GM21447 (cell line): ENCODE measurements at regions not wholly inside any gene's neighbourhood (a gene's known extent, or its start where the extent isn't known, plus 50 kb on each side); places are given as distances from the start of the nearest gene placed in this dataset.
A peak's percentile ranks its signal among the peaks of the same experiment; 100 is the strongest.
"Not testable (repeated sequence)": the region's sequence is repeated elsewhere in the genome, so short reads cannot be mapped to it uniquely, and the experiment has no call there.

Experiments
- ATAC-seq: cut with Tn5 transposase; IDR thresholded peaks from one replicate; pipeline ENCODE4 v1.9.1; 2021; ENCODE audit not compliant: unreplicated experiment

DNA sequence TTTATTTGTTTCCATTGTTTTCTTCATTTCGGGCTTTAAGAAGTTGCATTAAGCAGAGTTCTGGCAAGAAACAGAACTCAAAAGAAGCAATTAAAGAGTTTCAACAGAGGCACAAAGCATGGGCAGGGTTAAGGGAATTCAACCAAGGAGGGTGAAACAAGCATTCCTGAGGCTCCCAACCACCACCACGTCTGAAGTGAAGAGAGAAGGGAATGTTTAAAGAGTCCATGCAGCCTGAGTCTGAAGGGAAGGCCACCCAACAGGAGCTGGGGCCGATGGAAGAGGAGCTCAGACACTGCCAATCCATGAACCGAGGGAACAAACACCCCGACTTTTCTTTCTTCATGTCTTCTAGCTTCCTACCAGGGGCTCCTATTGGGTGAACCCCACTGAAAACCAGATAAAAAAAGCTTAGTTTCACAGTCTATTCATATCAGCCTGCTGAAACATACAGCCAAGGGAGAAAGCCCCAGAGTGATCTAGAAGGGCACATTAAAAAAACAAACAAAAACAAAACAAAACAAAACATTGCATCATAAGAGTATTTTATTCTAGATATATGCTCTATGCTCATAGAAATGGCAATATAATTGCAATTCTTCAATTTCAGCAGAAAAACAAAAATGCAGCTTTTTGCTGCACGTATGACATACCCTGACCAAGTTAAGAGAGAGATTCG lies 592.1 kb downstream of the TTLL7 start:
- not testable (repeated sequence) for ATAC-seq

DNA sequence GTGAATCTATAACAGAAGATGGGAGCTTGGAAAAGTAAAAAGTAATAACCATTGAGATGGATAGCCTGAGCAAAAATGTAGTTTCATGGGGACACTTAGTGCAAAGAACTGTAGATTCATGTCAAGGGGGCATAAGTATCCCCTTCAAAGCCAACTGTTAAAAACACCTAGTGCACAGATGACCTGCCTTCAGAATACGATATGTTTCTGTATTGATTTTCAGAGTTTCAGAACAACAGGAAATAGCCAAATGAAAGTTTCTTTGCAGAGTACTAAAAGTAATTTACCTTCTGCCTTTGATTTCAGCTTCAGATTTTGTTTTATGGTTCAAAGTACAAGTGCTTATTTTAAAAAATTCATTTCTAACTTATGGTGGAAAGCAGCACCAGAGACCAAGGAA lies 593.1 kb downstream of the TTLL7 start:
- peak; percentile 43 for ATAC-seq

DNA sequence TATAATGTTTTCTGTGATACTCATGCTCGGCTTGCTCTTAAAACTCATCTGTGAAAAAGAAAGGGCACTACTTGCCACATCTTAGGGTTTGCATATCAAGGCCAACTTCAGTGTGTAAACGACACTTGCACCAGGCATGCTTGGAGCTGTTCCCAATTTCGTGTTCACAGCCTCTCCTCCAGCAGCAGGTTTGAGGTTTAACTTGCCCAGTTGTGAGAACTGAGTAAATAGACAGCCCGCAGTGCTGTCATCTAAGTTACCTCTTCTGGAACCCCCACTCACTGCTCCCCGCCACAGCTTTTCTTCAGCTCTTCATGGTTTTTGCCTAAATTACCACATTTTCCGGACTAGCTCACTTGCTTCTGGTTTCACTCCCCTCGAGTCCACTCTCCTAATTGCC lies 595.4 kb downstream of the TTLL7 start:
- ATAC-seq, result not testable (repeated sequence)

DNA sequence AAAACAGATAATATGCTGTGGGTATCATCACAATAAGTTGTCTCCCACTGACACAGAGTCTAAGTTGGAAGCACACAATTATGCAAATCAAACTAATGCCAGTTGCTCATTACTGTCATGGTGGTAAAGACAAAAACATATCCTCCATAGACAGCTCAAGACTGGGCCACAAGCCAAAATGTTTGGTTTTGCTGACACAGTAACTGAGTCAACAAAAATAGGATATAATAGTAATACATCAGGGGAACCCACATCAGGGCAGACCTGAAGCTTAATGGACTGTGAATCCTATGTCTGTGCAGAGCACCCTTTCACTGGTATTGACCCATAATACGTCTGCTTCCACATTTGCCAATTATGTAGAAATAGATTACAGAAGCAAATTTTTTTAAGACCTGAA lies 597.8 kb downstream of the TTLL7 start:
- ATAC-seq, result not testable (repeated sequence)

DNA sequence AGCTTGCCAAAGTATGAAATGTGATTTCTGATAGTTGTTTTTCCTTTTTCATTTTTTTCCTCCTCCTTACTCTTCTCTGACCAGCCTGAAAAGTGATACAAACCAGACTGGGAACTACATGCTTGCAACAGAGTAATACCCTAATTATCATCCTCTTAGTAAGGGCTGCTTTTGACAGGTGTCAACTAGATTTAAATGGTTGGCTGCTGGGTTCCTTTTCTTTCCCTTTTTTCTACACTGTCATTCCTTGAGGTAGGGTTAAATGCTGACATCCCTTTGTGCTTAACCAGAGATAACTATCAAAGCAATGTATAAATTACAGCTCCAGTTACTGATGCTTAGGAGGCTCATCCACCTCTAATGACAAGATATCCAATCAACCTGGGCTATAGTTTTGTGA lies 598.8 kb downstream of the TTLL7 start:
- not testable (repeated sequence) for ATAC-seq

DNA sequence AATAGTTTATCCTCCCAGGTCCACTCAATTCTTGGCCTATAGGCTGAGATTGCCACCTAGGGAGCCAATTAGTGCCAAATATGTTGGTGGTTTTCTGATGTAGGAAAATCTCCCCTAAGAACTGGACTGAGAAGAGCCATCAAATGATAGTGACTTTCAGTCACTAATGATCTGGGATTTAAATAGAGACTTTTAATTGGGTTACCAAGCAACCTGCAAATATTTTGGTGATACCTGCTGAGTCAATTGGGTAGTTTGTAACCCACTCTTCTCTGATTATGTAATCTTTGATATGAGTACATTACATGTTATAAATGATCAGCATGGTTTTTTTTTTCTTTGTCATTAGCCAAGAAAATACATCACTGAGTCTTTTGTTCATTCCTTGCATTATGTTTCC lies 600.8 kb downstream of the TTLL7 start:
- ATAC-seq, result not testable (repeated sequence)

DNA sequence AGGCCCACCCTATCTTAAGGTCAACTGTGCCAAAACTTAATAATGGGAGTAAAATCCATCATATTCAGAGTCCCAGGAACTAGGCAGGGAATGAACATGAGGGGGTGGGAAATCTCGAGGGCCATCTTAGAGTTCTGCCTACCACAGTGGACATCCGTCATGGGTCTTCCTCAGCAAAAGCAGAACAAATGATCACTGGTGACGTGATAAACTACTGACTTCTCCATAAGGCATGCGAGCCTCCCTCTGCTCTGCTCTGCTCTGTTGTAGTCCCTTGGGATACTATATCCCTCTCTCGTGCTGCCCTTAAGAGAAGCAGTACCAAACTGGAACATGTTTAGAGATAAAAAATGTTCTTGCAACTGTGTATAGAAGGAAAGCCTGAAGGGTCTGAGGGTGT lies 603.8 kb downstream of the TTLL7 start:
- ATAC-seq, result not testable (repeated sequence)

DNA sequence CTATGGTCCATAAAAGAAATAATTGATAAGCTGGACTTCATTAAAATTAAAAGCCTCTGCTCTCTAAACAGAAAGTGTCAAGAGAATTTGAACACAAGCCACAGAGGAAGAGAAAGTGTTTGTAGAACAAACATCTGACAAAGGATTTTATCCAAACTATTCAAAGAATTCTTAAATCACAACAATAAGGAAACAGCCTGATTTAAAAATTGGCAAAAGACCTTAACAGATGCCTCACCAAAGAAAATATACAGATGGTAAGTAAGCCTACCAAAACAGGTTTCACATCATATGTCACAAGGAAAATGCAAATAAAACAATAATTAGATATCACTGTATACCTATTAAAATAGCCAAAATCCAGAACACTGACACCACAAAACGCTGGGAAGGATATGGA lies 612.0 kb downstream of the TTLL7 start:
- not testable (repeated sequence) for ATAC-seq

DNA sequence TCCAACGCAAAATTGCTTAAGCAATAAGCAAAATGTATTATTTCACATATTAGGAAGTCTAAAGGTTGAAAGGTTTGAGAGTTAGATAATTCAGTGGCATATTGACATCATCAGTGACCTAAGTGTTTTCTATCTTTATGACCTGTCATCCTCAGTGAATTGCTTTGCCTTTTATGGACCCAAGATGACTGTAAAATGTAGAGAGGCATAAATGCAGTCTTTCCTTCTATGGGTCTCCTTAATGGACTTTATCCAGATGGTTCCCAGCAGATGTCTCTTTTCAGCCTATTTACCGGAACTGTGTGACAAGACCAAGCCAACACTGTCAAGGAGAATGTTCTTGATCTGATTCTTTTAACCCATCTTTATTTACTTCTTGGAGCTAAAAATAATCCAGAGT lies 615.8 kb downstream of the TTLL7 start:
- ATAC-seq, result not testable (repeated sequence)

DNA sequence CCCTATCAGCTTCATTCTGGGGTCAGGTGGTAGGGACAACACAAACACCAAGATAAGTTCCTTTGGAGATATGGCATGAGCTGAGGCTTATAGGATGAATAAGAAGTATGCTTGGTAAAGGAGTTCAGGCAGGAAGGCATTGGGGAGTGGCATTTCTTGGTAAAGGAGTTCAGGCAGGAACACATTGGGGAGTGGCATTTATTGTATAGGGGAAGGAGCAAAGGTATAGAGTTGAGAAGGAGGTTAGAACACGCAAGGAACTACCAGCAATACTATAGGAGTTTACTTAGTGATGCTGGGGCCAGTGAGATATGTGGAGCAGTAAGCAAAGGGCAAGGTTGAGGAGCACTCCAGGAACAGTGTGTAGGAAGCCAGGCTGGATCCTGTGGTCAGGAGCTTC lies 625.9 kb downstream of the TTLL7 start:
- ATAC-seq, result not testable (repeated sequence)

DNA sequence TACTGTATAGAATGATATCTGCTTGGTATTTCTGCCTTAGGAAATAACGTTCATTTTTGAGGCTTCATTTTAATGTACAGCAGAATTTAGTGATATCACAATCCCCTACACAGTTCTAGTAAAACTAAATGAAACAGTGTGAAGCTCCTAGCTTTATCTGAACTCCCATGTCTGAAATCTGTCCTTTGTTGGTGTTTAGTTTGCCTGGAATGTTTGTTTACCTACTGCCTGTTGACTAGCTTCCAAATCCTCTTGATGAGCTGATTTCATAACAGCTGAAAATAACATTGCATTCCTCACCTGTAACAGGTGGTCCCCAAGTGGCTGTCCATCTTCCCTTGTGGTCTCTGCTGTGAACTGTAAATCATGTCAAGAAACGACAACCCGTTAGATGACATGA lies 629.1 kb downstream of the TTLL7 start:
- ATAC-seq, result not testable (repeated sequence)

DNA sequence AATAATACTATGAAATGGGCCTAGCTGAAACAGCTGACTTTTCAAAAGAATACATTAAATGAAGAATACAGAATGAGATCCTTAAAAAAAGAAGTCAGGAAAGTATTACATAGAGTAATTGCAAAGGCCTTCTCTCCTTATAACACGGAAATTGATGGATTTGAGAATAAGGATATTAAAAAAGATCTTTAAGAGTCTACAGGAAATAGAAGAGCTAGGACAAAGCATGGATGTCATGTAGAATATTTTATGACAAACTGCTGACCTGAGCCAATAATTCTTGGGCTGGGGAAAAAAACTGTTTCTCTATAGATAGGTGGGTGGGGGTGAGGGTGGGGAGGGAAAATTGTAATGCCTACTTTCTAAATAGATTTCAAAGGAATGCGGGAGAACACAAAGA lies 633.6 kb downstream of the TTLL7 start:
- not testable (repeated sequence) for ATAC-seq

DNA sequence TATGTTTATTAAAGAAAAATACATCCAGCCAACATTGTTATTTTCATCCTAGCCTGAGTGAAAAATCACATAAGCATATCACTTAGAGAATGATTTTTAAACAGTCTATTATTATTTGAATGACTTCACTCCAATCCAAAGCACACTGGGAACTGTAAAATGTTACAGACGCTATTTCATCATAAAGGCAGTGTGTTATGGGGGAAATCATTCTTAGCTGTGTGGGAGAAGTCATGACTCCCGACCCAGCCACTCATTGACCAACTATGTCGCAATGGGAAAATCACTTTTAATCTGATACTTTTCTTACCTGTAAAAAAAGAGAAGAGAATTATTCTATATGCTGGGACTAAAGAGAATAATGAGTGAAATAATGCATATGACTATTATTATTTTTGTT lies 653.6 kb downstream of the TTLL7 start:
- not testable (repeated sequence) for ATAC-seq

DNA sequence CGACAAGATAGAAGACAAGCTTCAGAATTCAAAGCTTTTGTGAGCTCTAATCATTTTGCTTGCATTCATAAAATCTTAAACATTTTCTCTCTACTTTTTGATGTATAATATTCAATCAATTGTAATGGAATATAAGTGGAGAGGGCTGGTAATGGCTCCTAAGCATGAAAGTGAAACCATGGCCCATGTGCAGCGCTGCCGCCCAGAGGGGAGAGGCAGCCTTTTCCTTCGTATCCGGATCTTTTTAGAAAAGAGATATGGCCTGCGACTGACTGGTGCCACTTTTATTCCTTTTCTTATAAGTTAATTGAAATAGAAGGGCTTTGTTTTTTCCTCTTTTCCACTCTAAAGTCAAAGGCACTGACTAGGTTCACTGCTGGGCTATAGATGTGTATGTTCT lies 655.2 kb downstream of the TTLL7 start:
- ATAC-seq, result not testable (repeated sequence)

DNA sequence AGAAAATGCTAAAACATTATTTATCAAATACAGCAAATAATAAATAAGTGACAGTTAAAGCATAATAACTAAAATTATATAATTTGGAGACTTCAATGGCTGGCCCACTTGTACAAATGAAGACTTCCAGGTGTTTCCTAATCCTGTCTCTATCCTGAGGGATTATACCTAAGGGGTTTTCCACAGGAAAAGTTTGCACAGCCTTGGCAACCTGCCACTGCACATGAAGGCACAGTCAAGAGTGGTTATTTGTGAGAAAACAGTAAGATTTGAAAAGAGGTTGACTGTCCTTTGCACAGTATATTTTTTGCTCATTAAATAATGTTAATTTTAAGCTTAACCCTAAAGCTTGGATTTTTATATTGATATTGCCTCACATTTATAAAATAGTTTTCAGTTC lies 655.9 kb downstream of the TTLL7 start:
- not testable (repeated sequence) for ATAC-seq

DNA sequence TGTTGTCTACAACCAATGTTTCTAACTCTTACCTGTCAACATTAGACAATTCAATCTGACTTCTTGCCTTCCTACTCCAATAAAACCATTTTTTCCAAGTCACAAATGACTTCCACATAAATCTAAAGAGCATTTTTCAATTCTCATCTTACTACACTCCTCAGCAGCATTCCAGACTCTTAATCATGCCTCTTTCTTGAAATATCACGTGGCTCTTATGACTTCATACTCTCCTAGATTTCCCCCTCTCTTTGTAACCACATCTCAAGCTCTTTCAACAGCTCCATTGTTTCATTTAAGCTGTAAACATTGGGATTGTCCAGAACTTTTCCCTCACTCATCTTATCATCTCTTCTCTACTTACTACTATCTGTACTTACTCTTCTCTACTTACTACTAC lies 666.6 kb downstream of the TTLL7 start:
- ATAC-seq, result not testable (repeated sequence)

DNA sequence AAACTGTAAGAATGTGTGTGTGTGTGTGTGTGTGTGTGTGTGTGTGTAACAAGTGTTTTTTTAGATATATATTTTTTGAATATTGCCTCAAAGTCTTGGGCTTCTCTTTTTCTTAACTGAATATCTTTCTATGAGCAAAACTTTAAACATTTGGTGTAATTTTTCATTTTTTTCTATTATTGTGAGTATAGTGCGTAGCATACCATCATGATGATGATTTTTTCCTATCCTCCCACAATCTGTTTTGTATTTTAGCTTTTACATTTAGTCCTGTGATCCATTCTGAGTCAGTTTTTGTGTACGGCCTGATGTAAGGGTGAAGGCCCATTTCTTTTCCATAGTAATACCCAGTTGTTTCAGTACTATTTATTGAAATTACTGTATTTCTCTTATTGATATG lies 680.6 kb downstream of the TTLL7 start:
- no peak for ATAC-seq

DNA sequence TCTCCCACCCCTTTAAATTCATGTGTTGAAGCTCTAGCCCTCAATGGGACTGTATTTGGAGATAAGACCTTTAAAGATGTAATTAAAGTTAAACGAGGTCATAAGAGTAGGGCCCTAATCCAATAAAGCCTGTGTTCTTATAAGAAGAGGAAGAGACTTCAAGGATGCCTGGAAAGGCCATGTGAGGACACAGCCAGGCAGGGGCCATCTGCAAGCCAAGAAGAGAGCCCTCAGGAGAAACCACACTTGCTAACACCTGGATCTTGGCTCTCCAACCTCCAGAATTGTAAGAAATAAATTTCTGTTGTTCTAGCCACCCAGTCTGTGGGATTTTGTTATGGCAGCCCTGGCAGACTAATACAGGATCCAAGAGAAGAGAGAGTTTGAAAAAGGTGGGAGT lies 683.5 kb downstream of the TTLL7 start:
- not testable (repeated sequence) for ATAC-seq

DNA sequence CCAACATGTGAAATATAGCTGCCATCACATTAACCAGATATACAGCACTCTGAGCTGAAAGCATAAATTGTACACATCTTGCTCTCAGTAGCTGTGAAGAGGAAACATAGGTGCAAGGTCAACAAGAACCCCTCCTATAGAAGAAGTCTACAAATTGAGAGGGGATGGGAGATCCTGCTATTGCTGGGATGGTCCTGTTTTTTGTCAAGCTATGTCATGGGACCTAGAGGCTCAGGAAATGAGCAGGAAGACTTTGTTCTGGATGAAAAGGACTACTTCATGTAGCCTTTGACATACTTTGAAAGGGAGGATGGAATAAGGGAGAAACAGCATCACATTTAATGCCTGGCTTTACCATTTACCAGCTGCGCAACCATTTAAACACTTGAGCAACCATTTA lies 688.8 kb downstream of the TTLL7 start:
- ATAC-seq, result not testable (repeated sequence)

DNA sequence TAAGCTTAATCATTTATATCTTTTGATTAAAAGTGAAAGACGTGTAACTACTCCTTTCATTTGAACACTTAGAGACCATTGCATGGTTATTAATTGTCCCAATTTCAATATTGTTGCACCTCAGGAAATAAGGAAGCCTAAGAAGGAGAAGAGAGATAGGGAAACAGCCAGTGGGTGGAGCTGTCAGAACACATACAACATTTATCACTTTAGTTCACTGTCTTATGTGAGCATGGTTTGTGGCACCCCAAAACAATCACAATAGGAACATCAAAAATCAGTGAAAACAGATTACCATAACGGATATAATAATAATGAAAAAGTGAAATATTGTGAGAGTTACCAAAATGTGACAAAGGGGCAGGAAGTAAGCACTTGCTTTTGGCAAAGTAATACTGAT lies 689.9 kb downstream of the TTLL7 start:
- not testable (repeated sequence) for ATAC-seq

DNA sequence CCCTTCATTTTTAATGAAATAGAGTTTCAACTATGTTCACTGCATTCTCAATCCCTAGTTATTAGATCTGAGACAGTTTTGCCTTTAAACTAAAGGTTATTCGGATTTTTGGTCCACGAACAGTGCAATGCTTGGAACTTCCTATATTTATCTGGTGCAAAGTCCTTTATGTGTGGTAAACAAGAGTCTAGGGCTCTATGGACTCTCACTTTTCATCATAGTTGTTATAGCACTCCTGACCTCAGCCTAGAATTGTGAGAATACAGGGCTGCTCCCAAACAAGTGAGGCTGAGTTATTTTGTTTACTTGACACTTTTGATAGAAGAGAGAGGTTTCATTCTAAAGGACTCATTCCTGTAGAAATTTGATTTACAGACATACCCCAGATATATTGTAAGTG lies 692.1 kb downstream of the TTLL7 start:
- not testable (repeated sequence) for ATAC-seq

DNA sequence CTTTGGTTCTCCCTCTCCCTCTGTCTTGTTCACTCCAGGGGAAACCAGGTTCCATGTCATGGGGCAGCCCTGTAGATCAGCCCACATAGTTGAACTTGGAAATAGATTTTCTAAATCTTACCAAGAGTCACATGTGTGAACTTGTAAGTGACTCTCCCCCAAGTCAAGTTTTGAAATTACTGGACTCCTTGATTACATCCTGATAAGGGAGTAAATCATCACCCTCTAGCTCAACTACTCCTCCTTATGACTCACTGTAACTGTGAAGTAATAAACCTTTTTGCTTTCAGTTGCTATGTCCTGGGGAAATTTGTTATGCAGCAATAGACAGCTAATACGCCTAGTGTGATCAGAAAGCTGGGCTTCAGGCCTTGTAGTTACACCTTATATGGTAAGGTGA lies 703.3 kb downstream of the TTLL7 start:
- ATAC-seq, result not testable (repeated sequence)

DNA sequence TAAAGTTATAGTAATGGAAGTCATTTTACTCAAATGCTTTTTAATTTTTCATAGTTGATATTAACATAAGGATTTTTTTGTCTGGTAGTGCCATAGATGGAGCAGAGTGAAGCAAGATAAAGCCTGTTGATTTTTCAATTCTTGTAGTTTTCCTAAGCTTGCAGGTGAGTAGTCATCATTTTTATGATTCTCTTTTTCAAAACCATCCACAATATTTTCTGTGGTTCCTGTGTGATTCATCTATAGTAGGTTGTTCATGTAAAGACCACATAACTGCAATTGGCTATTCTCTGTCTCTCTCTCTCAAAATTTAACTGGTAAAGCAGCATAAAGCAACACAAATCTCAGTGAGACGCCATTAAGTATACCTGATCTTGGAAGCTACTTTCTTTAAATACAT lies 711.5 kb downstream of the TTLL7 start:
- not testable (repeated sequence) for ATAC-seq
